ENCODE measurements at regions not wholly inside any gene's neighbourhood (a gene's known extent, or its start where the extent isn't known, plus 50 kb on each side); places are given as distances from the start of the nearest gene placed in this dataset.

DNA sequence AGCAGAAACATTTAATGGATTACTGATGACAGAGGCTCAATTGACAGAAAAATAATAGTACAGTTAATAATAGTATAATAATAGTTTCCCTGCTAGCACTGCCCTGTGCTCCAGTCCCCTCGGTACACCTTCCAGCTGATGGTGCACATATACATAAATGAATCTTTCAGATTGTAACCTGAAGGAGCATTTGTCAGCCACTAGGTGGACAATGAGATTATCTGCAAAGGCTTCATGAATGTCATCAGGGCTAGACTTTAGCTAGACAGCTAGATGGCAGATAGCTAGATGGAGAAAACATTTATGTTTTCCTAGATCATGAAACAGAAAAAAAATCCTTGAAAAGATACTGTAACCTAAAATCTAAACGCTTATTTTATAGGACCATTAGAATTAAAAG is 304.4 kb upstream of the SMC2 start:
- H3K79me2 ChIP-seq (ENCODE audit: control insufficient read depth, insufficient read depth, low read length) = no peaks in the 10 kb centered on the region
- H3K4me1 ChIP-seq (replicated peaks in 1 of 2; ENCODE audit: control insufficient read depth in 2 of 2, insufficient read depth in 2 of 2, low read length in 2 of 2) = no peaks in the 10 kb centered on the region
- intact Hi-C loops (cut with micrococcal nuclease) (no loop called here), in situ Hi-C loops (cut with MboI) (no loop called here)
- H3K9me1 ChIP-seq (ENCODE audit: control insufficient read depth, insufficient read depth, low read length) = no peaks in the 10 kb centered on the region
- H3K27ac ChIP-seq (ENCODE audit: extremely low read depth, low read depth, low read length) = no peak overlapping the region
- TF ChIP-seq ZNF121 (CRISPR knock-in tag; conservative IDR thresholded peaks at IDR 0.05) = no peak
- peak in 1 of 2 experiments; percentile 19; a peak in 2 of 4 replicates for TF ChIP-seq RAD21 (CRISPR knock-in tag; conservative IDR thresholded peaks at IDR 0.05 in 1 of 2, IDR thresholded peaks at IDR 0.05 in 1 of 2)
- TF ChIP-seq, protein P1, sequence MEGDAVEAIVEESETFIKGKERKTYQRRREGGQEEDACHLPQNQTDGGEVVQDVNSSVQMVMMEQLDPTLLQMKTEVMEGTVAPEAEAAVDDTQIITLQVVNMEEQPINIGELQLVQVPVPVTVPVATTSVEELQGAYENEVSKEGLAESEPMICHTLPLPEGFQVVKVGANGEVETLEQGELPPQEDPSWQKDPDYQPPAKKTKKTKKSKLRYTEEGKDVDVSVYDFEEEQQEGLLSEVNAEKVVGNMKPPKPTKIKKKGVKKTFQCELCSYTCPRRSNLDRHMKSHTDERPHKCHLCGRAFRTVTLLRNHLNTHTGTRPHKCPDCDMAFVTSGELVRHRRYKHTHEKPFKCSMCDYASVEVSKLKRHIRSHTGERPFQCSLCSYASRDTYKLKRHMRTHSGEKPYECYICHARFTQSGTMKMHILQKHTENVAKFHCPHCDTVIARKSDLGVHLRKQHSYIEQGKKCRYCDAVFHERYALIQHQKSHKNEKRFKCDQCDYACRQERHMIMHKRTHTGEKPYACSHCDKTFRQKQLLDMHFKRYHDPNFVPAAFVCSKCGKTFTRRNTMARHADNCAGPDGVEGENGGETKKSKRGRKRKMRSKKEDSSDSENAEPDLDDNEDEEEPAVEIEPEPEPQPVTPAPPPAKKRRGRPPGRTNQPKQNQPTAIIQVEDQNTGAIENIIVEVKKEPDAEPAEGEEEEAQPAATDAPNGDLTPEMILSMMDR (IDR thresholded peaks at IDR 0.05 in 2 of 3, conservative IDR thresholded peaks at IDR 0.05 in 1 of 3; ENCODE audit: insufficient read depth in 2 of 3, low read depth in 1 of 3, low read length in 3 of 3) = 0 out of 6 replicates have a peak, but pooled peaks of 1 of the 3 experiments have one; percentile 8
- TF ChIP-seq BCL6 (CRISPR knock-in tag; IDR thresholded peaks at IDR 0.05) = no peak
- no peak for TF ChIP-seq CBFA2T3 (IDR thresholded peaks at IDR 0.05)
- no peak for TF ChIP-seq PRPF4 (IDR thresholded peaks at IDR 0.05; ENCODE audit: insufficient read depth, low read depth, low read length, poor library complexity, severe bottlenecking)
- no peak for FAIRE-seq
- H3K27me3 ChIP-seq (ENCODE audit: control insufficient read depth in 2 of 2, insufficient read depth in 2 of 2, low read length in 2 of 2) = no peaks in the 10 kb centered on the region
- peak in 2 of 4 experiments; percentile 0 to 4 for DNase-seq (ENCODE audit: extremely low read depth in 1 of 4, low spot score in 3 of 4)
- CTCF ChIA-PET (ENCODE audit: low intra/inter-chr PET ratio) = no interaction called here
- ATAC-seq = no peak
- no peak overlapping the region for H2AFZ ChIP-seq (ENCODE audit: low read depth, low read length)
- no peaks in the 10 kb centered on the region for H3K36me3 ChIP-seq (ENCODE audit: control insufficient read depth, insufficient read depth, low read length)
- BruUV-seq (replicated peaks) = no TSS peak
- H4K20me1 ChIP-seq (replicated peaks; ENCODE audit: control insufficient read depth, insufficient read depth, low read length) = no peaks in the 10 kb centered on the region
- no peak overlapping the region for H3K9ac ChIP-seq (ENCODE audit: insufficient read depth in 1 of 2, low read depth in 2 of 2, low read length in 2 of 2)
- no peak overlapping the region for H3K4me2 ChIP-seq (ENCODE audit: insufficient read depth, low read length)
- H3K4me3 ChIP-seq = no peak overlapping the region
- POLR2A ChIA-PET = no interaction called here
- H3K9me3 ChIP-seq (replicated peaks; ENCODE audit: control insufficient read depth, insufficient read depth, low read depth, low read length) = no peaks in the 10 kb centered on the region
- 0% methylated on average over 2 of the region's 2 CpGs for WGBS (ENCODE audit: insufficient coverage, low coverage, missing lambda C conversion rate)
